ENCODE measurements at regions not wholly inside any gene's neighbourhood (a gene's known extent, or its start where the extent isn't known, plus 50 kb on each side); places are given as distances from the start of the nearest gene placed in this dataset.

- Histone ChIP-seq H3K4me1 (ENCODE audit: control insufficient read depth, low read length) (no peaks in the 10 kb centered on the region), H3K9me3 (ENCODE audit: control insufficient read depth, insufficient read depth, low read length) (no peaks in the 10 kb centered on the region; the same call in 1 of the 2 replicates), H3K79me2 (ENCODE audit: control insufficient read depth, low read length) (no peaks in the 10 kb centered on the region), H3K9me2 (replicated peaks; ENCODE audit: control insufficient read depth, low read length) (no peaks in the 10 kb centered on the region), H3K4me3 (ENCODE audit: low read length) (no peak overlapping the region), H3K36me3 (ENCODE audit: control insufficient read depth, low read length) (no peaks in the 10 kb centered on the region), H3K27ac (ENCODE audit: low read depth, low read length) (no peak overlapping the region), H3F3A (ENCODE audit: control insufficient read depth, insufficient read depth) (no peaks in the 10 kb centered on the region), H3K27me3 (ENCODE audit: control insufficient read depth, low read length) (no peaks in the 10 kb centered on the region), H4K20me1 (ENCODE audit: control insufficient read depth, insufficient read depth, low read depth, low read length) (no peaks in the 10 kb centered on the region), H3K4me2 (ENCODE audit: low read length) (no peak overlapping the region)
- TF ChIP-seq CTCF (IDR thresholded peaks at IDR 0.05; ENCODE audit: low read depth, low read length, poor library complexity, severe bottlenecking) (no peak), EZH2phosphoT487 (IDR thresholded peaks at IDR 0.05; ENCODE audit: borderline replicate concordance, low read length) (no peak)
These were observed 380.0 kb upstream of the USP15 start for GRCh38 chr12:61880186-61880585.

- TF ChIP-seq CTCF (IDR thresholded peaks at IDR 0.05; ENCODE audit: low read depth, low read length, poor library complexity, severe bottlenecking) (no peak), EZH2phosphoT487 (IDR thresholded peaks at IDR 0.05; ENCODE audit: borderline replicate concordance, low read length) (no peak)
- no peaks in the 10 kb centered on the region for H3K36me3 ChIP-seq (ENCODE audit: control insufficient read depth, low read length)
- no peaks in the 10 kb centered on the region for H3K9me3 ChIP-seq (ENCODE audit: control insufficient read depth, insufficient read depth, low read length)
- no peaks in the 10 kb centered on the region for H4K20me1 ChIP-seq (ENCODE audit: control insufficient read depth, insufficient read depth, low read depth, low read length)
- H3K4me3 ChIP-seq (ENCODE audit: low read length): no peak overlapping the region
- no peaks in the 10 kb centered on the region for H3K9me2 ChIP-seq (replicated peaks; ENCODE audit: control insufficient read depth, low read length)
- no peaks in the 10 kb centered on the region for H3K79me2 ChIP-seq (ENCODE audit: control insufficient read depth, low read length)
- H3K27me3 ChIP-seq (ENCODE audit: control insufficient read depth, low read length): no peaks in the 10 kb centered on the region
- no peak overlapping the region for H3K27ac ChIP-seq (ENCODE audit: low read depth, low read length)
- H3K4me1 ChIP-seq (ENCODE audit: control insufficient read depth, low read length): no peaks in the 10 kb centered on the region
- no peak overlapping the region for H3K4me2 ChIP-seq (ENCODE audit: low read length)
- H3F3A ChIP-seq (ENCODE audit: control insufficient read depth, insufficient read depth): no peaks in the 10 kb centered on the region
These were observed 368.6 kb upstream of the USP15 start for GRCh38 chr12:61891632-61892031.

- Histone ChIP-seq H3K36me3 (ENCODE audit: control insufficient read depth, low read length) (no peaks in the 10 kb centered on the region), H3K9me3 (ENCODE audit: control insufficient read depth, insufficient read depth, low read length) (peaks cover 6% of the 10 kb centered on the region; the same call in 1 of the 2 replicates), H3K79me2 (ENCODE audit: control insufficient read depth, low read length) (no peaks in the 10 kb centered on the region), H3K27me3 (ENCODE audit: control insufficient read depth, low read length) (no peaks in the 10 kb centered on the region), H3K9me2 (replicated peaks; ENCODE audit: control insufficient read depth, low read length) (no peaks in the 10 kb centered on the region), H4K20me1 (ENCODE audit: control insufficient read depth, insufficient read depth, low read depth, low read length) (no peaks in the 10 kb centered on the region), H3K4me1 (ENCODE audit: control insufficient read depth, low read length) (no peaks in the 10 kb centered on the region), H3K4me2 (ENCODE audit: low read length) (no peak overlapping the region), H3K4me3 (ENCODE audit: low read length) (no peak overlapping the region), H3F3A (ENCODE audit: control insufficient read depth, insufficient read depth) (no peaks in the 10 kb centered on the region), H3K27ac (ENCODE audit: low read depth, low read length) (no peak overlapping the region)
- TF ChIP-seq EZH2phosphoT487 (IDR thresholded peaks at IDR 0.05; ENCODE audit: borderline replicate concordance, low read length) (no peak), CTCF (IDR thresholded peaks at IDR 0.05; ENCODE audit: low read depth, low read length, poor library complexity, severe bottlenecking) (no peak)
These were observed 366.0 kb upstream of the USP15 start for GRCh38 chr12:61894168-61894567.

Measured in DOHH2 (cell line).